ENCODE measurements at regions not wholly inside any gene's neighbourhood (a gene's known extent, or its start where the extent isn't known, plus 50 kb on each side); places are given as distances from the start of the nearest gene placed in this dataset.

- TF ChIP-seq CTCF (IDR thresholded peaks at IDR 0.05; ENCODE audit: insufficient read depth, low read length, poor library complexity, severe bottlenecking), result no peak
- TF ChIP-seq EZH2phosphoT487 (conservative IDR thresholded peaks at IDR 0.05; ENCODE audit: low read length), result no peak
Measured at GRCh38 chr6:170091639-170092579, 199.0 kb downstream of the DLL1 start.

Measured in SU-DHL-6 (cell line).